Neutrophil (primary cell): ENCODE measurements at regions not wholly inside any gene's neighbourhood (a gene's known extent, or its start where the extent isn't known, plus 50 kb on each side); places are given as distances from the start of the nearest gene placed in this dataset.
"Not testable (repeated sequence)": the region's sequence is repeated elsewhere in the genome, so short reads cannot be mapped to it uniquely, and the experiment has no call there.

Experiments
- H3K27ac ChIP-seq: fragments of 200-600 bp; sonication (generic); 2 replicates; pipeline ENCODE4 v1.5.1; 2016; ENCODE audit warnings: mild to moderate bottlenecking, moderate library complexity
- H3K27me3 ChIP-seq: fragments of 200-600 bp; sonication (generic); 2 replicates; pipeline ENCODE4 v1.6.0; 2016; ENCODE audit warnings: mild to moderate bottlenecking
- H3K36me3 ChIP-seq: fragments of 200-600 bp; sonication (generic); 2 replicates; pipeline ENCODE4 v1.5.1; 2017
- H3K4me1 ChIP-seq, 2 experiments: fragments of 200-600 bp in 1 of 2; sonication (generic) in 1 of 2; 1 replicate in 1 of 2; 2 replicates in 1 of 2; pipeline versions ENCODE4 v1.5.1 to v1.6.1; 2013 to 2016; ENCODE audit warnings: low read depth in 1 of 2, low read length in 1 of 2, mild to moderate bottlenecking in 1 of 2, moderate library complexity in 1 of 2; ENCODE audit not compliant: control insufficient read depth in 1 of 2, insufficient read depth in 1 of 2
- H3K4me3 ChIP-seq, 2 experiments: fragments of 200-600 bp in 1 of 2; sonication (generic) in 1 of 2; 1 replicate in 1 of 2; 2 replicates in 1 of 2; pipeline ENCODE4 v1.5.1; 2013 to 2016; ENCODE audit warnings: low read depth in 1 of 2, low read length in 1 of 2, mild to moderate bottlenecking in 1 of 2, moderate library complexity in 1 of 2
- H3K9me3 ChIP-seq: fragments of 200-600 bp; sonication (generic); 2 replicates; pipeline ENCODE4 v1.5.1; 2016
- TF ChIP-seq, protein P1 (sequence below): fragments of 200-600 bp; sonication (generic); IDR thresholded peaks from 2 replicates; pipeline ENCODE4 v1.5.1; 2016; ENCODE audit warnings: antibody characterized with exemption

DNA sequence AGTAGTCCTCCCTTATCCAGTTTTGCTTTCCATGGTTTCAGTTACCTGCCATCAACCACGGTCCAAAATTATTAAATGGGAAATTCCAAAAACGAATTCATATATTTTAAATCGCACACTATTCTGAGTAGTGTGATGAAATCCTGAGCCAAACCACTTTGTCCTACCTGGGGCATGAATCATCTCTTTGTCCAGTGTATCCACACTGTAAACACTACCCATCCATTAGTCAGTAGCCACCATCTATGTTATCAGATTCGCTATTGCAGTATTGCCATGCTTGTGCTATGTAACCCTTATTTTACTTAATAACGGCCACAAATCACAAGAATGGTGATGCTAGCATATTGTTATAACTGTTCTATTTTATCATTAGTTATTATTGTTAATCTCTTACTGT, 704.6 kb downstream of the SMARCA1 start:
- H3K9me3 ChIP-seq: no peaks in the 10 kb centered on the region
- TF ChIP-seq, protein P1, sequence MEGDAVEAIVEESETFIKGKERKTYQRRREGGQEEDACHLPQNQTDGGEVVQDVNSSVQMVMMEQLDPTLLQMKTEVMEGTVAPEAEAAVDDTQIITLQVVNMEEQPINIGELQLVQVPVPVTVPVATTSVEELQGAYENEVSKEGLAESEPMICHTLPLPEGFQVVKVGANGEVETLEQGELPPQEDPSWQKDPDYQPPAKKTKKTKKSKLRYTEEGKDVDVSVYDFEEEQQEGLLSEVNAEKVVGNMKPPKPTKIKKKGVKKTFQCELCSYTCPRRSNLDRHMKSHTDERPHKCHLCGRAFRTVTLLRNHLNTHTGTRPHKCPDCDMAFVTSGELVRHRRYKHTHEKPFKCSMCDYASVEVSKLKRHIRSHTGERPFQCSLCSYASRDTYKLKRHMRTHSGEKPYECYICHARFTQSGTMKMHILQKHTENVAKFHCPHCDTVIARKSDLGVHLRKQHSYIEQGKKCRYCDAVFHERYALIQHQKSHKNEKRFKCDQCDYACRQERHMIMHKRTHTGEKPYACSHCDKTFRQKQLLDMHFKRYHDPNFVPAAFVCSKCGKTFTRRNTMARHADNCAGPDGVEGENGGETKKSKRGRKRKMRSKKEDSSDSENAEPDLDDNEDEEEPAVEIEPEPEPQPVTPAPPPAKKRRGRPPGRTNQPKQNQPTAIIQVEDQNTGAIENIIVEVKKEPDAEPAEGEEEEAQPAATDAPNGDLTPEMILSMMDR: no peak
- no peaks in the 10 kb centered on the region for H3K27me3 ChIP-seq
- no peaks in the 10 kb centered on the region for H3K36me3 ChIP-seq
- no peak overlapping the region for H3K27ac ChIP-seq
- no peak overlapping the region for H3K4me3 ChIP-seq
- no peaks in the 10 kb centered on the region for H3K4me1 ChIP-seq

DNA sequence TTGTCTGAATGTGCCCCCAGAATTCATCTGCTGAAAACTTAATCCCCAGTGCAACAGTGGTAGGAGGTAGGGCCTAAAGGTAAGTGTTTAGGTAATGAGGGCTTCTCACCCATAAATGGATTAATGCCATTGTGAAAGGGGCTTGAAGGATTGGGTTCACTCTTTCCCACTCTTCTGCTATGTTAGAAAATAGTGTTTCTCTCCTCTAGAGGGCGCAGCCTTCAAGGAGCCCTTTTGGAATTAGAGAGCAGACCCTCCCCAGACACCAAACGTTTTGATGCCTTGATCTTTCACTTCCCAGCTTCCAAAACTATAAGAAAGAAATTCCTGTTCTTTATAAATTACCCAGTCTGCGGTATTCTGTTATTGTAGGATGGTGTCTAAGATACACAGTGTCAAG, 706.4 kb downstream of the SMARCA1 start:
- TF ChIP-seq, protein P1: no peak
- Histone ChIP-seq H3K4me1 (no peaks in the 10 kb centered on the region), H3K36me3 (no peaks in the 10 kb centered on the region), H3K4me3 (no peak overlapping the region), H3K27me3 (no peaks in the 10 kb centered on the region), H3K9me3 (no peaks in the 10 kb centered on the region), H3K27ac (no peak overlapping the region)

DNA sequence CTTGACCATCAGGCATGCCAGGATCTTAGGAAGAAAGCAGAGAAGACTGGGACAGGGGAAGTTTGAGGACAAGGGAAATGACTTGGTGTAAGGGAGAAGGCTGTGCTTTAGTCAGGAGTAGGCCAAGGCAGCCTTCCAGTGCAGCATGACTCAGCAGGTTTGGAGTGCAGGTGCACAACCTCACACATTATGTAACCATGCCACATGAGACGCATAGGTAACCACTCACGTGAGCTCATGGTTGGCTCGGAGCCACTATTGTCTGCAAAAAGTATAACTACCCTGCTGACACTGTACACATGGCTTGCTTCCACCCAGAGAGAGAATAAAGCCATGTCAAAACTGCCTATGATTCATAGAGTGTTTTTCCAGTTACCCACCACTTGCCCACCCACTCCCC, 715.9 kb downstream of the SMARCA1 start:
- no peak overlapping the region for H3K27ac ChIP-seq
- TF ChIP-seq, protein P1: no peak
- H3K4me1 ChIP-seq: no peaks in the 10 kb centered on the region
- H3K4me3 ChIP-seq: no peak overlapping the region
- no peaks in the 10 kb centered on the region for H3K36me3 ChIP-seq
- no peaks in the 10 kb centered on the region for H3K27me3 ChIP-seq
- H3K9me3 ChIP-seq: no peaks in the 10 kb centered on the region

DNA sequence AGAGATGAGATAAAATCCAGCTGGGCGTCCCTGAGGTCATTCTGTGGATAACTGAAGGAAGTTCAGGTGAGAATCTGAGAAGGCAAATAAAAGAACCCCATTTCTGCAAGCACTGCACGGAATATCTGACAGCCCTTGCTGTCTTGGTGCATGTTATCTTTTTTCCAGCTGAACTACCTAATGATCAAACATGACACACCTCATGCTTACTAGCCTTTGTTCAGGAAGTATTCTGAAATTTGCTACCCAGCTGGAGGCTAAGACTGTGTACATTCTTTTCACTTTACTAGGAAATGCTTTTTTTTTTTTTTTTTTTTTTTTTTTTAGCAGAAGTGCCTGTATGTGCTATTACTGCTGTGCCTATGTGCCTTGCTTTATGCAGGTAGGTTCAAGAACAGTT, 718.1 kb downstream of the SMARCA1 start:
- TF ChIP-seq, protein P1: no peak
- H3K4me3 ChIP-seq: no peak overlapping the region
- no peaks in the 10 kb centered on the region for H3K9me3 ChIP-seq
- no peaks in the 10 kb centered on the region for H3K36me3 ChIP-seq
- no peak overlapping the region for H3K27ac ChIP-seq
- H3K4me1 ChIP-seq: no peaks in the 10 kb centered on the region
- H3K27me3 ChIP-seq: no peaks in the 10 kb centered on the region

DNA sequence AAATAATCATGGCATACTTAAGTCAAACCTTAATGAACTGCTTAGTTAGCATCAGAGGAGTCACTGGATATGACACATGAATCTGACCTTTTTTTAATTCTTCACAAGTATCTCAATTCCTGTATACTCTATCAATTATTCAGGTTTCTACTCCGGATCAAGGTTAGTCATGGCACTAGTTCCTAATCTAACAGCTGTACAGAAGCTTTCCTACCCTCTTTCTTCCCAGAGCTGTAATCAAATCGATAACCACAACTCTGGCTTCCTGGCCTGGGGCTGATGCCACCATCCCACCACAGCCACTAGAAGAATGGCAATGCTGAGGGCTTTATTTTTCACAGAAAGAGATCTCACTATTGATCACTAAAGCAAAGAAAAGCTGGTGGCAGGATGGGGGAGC, 718.5 kb downstream of the SMARCA1 start:
- Histone ChIP-seq H3K4me3 (no peak overlapping the region), H3K27me3 (no peaks in the 10 kb centered on the region), H3K9me3 (no peaks in the 10 kb centered on the region), H3K36me3 (no peaks in the 10 kb centered on the region), H3K4me1 (no peaks in the 10 kb centered on the region), H3K27ac (no peak overlapping the region)
- TF ChIP-seq, protein P1: no peak

DNA sequence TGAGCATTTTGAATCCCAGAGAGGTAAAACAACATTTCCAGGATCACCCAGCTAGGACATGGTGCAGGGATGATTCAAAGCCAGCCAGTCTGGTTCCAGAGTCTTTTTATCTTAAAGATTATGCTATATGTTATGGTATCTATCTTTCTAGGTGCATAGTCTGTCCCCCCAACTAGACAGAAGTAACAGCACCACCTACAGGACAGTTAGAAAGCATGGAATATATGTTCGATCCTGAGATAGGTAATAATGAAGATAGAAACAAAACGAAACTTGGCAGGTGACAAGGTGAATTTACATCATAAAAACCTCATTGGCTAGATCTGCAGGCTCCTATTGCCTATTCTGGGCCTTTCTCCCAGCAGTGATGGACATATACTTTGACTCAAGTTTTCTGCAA, 723.2 kb downstream of the SMARCA1 start:
- H3K27ac ChIP-seq: no peak overlapping the region
- TF ChIP-seq, protein P1: no peak
- no peaks in the 10 kb centered on the region for H3K36me3 ChIP-seq
- no peak overlapping the region for H3K4me3 ChIP-seq
- no peaks in the 10 kb centered on the region for H3K9me3 ChIP-seq
- no peaks in the 10 kb centered on the region for H3K4me1 ChIP-seq
- no peaks in the 10 kb centered on the region for H3K27me3 ChIP-seq

DNA sequence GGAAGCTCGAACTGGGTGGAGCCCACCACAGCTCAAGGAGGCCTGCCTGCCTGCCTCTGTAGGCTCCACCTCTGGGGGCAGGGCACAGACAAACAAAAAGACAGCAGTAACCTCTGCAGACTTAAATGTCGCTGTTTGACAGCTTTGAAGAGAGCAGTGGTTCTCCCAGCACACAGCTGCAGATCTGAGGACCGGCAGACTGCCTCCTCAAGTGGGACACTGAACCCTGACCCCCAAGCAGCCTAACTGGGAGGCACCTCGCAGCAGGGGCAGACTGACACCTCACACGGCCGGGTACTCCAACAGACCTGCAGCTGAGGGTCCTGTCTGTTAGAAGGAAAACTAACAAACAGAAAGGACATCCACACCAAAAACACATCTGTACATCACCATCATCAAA, 730.9 kb upstream of the ACTRT1 start:
- H3K9me3 ChIP-seq: not testable (repeated sequence)

More for the DNA sequence above, 730.9 kb upstream of the ACTRT1 start:
- H3K27me3 ChIP-seq, H3K27ac ChIP-seq, H3K36me3 ChIP-seq, H3K4me1 ChIP-seq, H3K4me3 ChIP-seq: not testable (repeated sequence)
